ENCODE measurements at regions not wholly inside any gene's neighbourhood (a gene's known extent, or its start where the extent isn't known, plus 50 kb on each side); places are given as distances from the start of the nearest gene placed in this dataset.
"Not testable (repeated sequence)": the region's sequence is repeated elsewhere in the genome, so short reads cannot be mapped to it uniquely, and the experiment has no call there.

DNA sequence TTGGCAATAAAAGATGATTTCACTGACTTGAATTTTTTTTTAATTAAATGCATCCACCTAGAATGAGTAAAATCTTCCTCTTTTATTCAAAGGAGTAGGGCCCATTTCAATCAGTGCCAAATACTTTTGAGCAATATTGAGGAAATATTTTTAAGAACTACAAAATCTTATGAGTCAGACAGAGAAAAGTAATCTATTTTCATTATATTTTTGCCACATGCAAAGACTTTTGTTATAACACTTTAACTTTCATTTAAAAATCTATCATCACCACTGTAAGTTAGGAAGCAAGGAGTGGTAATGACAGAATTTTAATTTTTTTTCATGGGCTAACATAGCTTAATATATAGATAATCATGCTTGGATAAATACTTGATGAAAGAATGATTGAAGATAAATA lies 345.2 kb upstream of the KITLG start:
- DNase-seq: no peak

DNA sequence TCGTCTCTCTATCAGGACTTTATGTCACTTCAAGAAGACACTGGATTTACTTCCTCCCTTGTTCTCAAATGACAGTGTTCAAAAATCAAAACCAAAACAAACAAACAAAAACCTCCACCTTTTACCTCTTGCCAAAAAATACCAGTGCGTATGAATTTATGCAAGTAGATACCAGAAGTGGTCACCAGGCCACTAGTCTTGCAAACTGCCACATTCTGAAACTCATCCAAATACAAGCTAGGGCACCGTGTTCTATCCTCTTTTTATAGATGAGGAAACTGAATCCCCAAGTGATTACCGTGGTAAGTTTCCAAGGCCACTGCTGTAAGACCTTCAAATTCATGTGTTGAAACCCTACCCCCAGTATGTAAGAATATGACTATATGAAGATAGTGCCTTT lies 343.9 kb upstream of the KITLG start:
- DNase-seq: no peak

DNA sequence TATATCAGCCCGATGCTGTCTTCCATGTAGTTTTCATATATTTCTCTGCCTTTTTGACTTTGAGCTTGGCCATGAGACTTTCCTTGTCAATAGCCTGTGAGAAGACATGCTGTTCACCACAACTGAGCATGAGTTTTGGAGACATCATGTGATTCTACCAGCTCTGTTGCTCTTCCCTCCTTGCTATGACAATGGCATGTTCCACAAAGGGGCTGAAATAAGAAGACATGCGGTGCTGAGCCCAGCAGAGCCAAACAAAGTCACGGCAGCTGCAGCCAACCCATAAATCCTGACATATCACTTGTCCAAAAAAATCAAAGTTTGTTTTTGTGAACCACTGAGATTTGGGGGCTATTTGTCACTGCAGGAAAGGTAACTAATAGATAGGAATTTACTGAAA lies 343.4 kb upstream of the KITLG start:
- no peak for DNase-seq

DNA sequence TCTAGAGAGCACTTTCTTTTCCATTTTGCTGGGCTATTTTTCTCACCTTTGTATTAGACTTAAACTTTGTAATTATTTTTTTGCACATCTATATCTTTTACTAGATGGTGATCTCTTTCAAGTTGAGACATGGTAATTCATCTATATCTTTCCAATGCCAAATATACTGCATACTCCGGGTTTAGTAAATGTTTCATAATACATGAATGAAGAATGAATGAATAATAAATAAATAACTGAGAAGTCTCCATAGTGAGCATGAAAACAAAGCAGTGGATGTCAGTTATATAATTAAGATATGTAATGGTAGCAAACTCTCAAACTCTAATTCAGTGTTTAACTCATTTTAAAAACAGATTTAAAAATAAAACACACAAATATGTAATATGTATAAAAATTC lies 342.5 kb upstream of the KITLG start:
- DNase-seq: no peak

DNA sequence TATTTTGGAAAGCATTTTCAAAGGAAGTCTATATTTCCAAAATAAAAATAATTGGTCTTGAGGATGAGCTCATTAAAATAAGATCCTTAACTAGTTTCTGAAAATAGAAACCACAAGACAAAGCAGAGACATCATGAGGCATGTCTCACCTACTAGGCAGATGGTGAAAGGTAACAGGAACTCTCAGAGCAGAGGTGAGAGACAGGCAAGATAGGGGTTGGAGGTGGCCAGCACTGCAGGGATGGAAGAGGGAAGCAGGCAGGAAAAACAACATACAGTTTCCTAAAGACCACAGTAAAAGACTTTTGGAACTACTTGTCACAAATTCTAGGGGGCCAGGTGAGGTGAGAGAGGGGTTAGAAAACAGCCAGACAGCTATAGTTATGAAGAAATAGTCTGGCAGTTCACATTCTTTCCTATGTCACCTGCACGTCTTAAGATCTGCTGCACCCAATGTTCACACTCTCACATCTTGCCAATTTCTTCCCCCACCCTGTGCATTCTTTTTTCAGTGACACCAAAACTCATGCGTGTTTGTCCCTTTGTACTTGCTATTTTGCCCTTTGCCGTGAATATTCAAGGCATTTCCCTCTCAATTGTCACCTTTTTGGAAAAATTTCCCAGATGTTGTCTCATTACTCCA lies 341.7 kb upstream of the KITLG start:
- no peak for DNase-seq

DNA sequence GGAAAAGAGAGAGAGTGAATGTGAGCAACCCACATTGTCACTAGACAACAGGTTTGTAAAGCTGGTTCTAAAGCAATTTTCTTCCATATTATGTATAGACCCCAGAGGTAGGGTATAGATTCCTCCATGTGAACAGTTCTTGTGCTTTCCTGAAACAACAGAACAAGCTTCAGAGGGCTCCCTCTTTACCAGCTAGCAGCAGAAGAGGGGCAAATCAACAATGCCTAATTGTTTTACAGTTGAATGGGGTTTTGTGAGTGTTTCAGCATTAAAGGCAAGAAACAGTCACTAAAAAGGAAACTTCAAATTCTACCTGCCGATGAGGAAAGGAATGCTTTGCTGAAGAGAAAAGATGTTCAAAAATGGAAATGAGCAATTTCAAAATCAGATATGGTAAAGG lies 341.2 kb upstream of the KITLG start:
- DNase-seq: no peak

DNA sequence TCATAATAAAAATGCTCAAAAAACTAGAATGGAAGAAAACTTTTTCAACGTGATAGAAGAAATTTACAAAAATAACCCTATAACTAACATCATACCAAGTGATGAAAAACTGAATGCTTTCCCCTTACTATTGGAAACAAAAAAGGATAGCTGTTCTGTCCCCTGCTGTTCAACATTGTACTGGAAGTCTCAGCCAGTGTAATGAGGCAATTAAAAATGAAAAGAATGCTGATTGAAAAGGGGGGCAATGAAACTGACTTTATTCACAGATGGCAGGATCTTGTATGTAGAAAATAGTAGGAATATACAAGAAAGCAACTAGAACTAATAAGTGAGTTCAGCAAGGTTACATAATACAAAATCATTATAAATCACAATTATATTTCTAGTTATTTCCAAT lies 337.9 kb upstream of the KITLG start:
- no peak for DNase-seq

DNA sequence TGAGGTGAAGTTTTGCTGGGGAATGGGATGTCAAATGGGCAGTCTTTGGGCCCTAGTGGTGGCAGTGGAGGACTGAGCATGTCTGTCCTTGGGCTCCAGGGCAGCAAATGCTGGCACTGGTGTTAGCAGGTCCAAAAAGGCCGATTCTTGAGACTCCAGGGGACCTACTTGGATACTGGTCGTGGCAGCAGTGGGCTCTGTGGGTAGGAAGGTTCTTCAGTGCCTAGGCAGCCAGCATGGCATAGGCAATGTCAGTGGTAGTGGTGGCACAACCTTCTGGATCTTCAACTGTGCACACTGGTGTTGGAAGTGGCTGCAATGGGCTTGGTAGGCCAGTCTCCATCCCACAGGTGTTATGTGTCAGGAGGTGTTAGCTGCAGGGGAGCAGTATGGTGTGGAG lies 334.7 kb upstream of the KITLG start:
- no peak for DNase-seq

DNA sequence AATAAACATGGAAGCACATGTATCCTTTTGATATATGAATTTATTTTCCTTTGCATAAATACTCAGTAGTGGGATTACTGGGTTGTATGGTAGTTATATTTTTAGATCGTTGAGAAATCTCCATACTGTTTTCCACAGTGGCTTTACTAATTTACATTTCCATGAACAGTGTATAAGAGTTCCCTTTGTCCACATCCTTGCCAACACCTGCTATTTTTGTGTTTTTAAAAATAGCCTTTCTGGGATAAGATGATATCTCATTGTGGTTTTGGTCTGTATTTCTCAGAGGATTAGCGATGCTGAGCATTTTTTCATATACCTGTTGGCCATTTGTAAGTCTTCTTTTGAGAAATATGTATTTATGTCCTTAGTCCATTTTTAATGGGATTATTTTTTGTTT lies 329.2 kb upstream of the KITLG start:
- DNase-seq: no peak

DNA sequence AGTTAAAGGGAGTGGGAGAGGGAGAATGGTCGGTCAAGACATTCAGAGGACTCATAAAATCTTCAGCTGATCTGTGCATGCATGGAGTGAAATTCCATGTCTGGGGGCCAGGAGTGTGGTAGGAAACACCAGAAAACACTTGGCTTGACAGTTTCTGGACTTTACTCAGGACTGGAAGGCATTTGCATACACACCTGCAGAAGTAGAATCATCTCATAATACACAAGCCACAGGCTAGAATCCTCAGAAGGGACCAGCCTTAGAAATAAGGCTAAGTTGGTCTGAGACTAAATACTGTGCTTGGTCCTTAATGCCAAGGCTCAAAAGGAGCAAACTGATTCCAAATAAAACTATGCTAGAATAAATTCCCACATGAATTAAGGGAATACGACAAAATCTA lies 328.1 kb upstream of the KITLG start:
- no peak for DNase-seq

DNA sequence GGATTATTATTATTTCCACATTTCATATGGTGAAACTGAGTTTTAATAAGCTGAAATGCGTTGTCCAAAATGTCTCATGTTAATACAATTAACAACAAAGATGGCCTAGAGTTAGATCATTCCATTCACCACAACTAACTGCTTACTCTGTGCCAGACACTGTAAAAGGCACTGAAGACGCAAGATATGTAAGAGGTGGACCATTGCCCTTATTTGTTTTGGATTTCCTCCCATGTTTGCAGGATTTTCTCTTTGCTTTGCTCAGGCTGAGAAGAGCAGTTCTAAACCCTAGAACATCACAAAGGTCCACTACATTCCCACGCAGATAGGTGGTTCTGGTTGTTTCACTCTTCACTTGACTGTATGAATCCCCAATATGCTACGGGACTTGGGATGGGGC lies 324.4 kb upstream of the KITLG start:
- no peak for DNase-seq

DNA sequence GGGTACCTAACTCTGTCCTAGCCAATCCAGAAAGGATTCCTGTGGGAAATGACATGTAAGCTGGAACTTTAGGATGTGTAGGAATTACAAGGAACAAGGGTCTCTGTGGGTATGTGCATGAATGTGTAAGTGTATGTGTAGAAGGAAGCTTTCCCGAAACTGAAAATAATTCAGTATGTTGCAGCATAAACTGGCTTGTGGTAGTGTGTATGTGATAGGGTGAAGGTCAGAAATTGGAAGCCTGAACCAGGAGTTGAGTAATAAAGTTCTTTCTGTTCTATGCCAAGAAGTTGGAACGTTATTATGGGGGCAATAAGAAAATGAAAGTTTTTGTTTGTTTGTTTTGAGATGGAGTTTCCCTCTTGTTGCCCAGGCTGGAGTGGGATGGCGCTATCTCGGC lies 323.1 kb upstream of the KITLG start:
- no peak for DNase-seq

DNA sequence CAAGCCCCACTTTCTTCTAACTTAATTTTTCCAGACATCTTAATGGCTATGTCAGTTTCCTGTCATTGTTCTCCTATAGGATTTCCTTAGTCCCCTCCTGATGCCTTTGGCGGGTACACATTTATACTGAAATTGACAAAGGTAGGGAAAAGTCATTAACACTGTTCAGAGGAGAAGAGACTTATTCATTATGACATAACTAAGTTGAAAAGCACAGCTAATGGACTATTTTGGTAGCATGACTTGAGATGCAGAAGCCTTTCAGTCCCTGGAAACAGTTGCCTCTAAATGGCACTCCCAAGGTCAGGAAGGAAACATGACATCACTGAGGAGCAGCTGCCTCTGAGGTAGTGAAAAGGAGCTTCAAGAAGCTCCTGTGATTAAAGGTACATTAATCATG lies 317.5 kb upstream of the KITLG start:
- no peak for DNase-seq

DNA sequence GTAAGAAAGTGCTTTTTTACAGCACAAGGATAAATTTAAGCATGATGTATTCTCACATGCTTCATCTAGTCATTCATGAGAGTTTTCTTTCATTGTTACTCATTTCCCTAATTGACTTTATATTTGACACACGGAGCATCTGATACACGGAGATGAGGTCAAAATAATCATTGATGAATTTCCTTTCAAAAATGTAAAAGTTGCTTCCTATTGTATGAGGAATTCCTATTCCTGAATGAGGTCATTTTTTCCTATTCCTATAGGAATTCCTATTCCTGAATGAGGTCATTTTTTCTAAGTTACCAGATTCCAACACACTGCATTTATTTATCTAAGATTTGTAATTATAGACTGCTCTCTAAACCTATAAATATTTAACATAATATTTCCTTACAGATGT lies 316.7 kb upstream of the KITLG start:
- no peak for DNase-seq

DNA sequence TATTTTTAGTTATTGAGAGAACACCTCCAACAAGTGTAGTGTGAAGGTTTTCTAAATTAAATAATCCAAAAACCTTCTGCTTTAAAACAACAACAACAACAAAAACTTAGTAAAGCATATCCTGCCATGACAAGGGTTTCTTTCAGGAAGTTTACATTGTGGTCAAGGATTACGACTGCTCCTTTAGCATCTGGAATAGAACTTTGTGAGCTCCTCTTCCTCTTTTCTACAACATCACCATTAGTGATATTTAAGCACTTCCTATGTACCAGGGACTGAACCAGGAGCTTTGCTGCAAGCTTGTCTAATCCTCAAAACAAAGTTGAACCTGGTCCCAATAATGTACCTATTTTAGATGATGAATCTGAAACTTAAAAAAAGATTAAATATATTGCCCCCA lies 315.4 kb upstream of the KITLG start:
- DNase-seq: no peak

DNA sequence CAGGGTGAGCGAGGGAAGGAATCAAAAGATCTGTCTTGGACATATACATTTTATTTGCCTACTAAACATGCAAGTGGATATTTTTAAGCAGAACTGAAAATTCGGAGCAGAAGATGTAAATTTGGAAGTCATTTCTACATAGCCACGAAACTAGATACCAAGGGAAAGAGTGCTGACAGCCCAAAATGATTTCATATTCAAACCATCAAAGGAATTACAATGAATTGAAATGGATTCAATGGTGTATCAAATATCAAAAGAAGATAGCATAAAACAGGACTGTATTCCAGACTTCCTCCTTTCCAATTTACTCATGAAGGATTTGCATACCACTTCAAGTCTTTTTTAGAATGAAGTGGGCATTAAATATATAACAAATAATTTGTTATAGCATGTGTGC lies 313.5 kb upstream of the KITLG start:
- DNase-seq: no peak

DNA sequence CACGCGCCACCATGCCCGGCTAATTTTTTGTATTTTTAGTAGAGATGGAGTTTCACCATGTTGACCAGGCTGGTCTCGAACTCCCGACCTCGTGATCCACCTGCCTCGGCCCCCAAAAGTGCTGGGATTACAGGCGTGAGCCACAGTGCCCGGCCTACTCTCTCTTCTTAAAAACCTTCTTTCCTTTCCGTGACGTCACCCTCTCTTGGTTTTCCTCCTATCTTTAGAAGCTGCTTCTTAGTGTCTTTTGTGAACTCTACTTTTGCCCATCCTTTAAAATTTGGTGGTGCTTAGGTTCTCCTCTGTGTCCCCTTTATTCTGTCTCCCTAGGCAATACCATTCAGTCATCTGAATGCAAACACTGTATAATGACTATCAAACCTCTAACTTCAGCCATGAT lies 311.2 kb upstream of the KITLG start:
- not testable (repeated sequence) for DNase-seq

DNA sequence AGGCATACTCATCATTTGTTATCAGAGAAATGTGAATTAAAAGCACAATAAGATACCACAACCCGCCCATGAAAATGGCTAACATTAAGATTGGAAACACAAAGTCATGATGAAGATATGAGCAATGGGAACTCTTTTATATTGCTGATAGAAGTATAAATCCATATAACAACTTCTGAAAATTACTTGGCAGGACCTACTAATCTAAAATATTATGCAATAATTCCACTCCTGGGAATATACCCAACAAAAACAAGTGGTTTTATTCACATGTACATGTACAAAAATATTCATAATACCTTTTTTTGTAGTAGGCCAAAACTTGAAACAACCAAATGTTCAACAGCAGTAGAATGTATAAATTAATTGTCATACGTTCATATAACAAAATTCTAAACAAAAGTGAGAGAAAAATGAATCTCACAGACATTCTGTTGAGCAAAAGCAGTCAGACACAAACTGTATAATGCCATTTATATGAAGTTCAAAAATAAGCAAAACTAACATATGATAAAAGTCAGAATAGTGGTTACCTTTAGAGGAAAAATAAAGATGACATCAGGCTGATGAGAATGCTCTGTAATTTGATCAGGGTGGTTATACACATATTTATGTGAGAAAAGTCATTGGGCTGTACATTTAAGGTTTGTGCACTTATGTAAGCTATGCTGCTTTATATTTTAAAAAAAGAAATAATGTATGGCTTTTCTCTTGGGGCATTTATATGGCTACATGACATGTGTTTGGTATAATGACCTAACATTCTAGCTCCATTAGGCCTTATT lies 309.2 kb upstream of the KITLG start:
- DNase-seq: no peak

DNA sequence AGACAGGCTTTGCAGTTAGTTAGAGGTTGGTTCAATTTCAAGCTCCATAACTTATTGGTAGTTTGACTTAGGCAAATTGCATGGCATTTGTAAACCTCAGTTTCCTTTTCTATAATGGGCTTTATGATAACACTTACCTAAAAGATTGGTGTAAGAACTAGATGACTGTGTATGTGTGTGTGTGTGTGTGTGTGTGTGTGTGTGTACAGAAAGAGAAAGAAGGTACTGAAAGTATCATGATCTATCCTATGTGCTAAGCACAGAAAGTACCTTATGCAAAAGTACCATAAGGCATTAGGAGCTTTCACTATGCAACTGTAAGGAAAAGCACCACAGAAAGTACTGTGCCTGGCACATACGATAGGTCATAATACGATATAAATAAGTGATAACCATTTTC lies 304.3 kb upstream of the KITLG start:
- no peak for DNase-seq

DNA sequence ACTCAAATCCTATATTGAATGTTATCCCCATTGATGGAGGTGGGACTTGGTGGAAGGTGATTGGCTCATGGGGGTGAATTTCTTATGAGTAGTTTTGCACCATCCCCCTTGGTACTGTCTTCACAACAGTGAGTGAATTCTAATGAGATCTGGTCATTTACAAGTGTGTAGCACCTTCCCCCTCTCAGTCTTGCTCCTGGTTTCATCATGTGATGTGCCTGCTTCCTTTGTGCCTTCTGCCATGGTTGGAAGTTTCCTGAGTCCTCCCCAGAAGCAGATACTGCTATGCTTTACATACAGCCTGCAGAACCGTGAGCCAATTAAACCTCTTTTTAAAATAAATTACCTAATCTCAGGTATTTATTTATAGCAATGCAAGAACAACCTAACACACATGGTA lies 302.4 kb upstream of the KITLG start:
- DNase-seq: no peak

DNA sequence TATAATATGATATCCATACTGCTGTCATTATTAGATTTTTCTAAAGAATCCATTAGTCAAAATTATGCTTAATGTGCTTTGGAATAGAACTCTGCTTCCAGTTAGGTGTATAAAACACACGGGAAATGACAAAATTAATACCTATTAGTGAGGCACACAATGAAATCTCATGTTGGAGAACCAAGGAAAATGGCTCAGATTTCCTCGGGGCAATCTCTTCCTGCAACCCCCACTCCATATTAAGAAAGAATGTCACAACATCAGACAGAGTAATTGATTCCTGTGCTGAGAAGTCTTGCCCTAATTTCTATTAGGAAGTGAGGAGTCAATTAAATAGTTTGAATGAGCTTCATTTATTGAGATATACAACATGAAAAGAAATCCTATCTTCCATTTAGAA lies 299.8 kb upstream of the KITLG start:
- no peak for DNase-seq

DNA sequence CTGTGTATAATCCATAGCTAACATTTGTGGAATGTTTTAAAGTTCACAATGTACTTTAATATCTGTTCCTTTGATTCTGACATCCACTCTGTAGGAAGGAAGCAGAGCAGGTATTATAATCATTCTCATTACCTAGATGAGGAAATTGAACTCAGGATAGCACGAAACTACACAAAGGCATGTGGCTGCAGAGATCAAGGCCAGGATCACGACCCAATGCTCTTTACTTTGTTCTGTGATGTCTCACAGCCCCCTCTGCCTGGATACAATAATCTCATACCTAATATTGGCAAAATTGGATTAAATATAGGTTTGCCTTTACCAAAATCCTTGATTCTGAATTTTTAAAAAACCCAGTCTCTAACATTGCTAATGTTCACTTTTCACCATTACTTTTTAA lies 298.0 kb upstream of the KITLG start:
- no peak for DNase-seq

DNA sequence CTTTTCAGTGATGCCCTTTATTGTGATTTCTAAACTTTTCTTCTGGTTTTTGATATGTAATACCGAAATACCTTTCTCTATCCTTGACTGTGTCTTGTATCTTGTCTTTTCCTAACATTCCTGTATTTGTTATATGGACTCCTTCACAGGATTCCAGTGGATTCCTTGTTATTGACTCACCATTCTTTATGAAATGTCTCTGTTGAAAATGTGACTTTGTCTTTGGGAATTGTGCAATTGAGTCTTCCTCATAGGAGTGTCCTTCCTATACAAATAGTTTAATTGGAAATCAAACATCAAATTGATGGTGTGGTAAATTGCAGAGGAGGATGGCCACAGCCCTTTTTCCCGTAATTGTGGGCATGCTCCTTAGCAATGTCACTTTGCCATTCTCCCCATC lies 296.6 kb upstream of the KITLG start:
- DNase-seq: no peak

DNA sequence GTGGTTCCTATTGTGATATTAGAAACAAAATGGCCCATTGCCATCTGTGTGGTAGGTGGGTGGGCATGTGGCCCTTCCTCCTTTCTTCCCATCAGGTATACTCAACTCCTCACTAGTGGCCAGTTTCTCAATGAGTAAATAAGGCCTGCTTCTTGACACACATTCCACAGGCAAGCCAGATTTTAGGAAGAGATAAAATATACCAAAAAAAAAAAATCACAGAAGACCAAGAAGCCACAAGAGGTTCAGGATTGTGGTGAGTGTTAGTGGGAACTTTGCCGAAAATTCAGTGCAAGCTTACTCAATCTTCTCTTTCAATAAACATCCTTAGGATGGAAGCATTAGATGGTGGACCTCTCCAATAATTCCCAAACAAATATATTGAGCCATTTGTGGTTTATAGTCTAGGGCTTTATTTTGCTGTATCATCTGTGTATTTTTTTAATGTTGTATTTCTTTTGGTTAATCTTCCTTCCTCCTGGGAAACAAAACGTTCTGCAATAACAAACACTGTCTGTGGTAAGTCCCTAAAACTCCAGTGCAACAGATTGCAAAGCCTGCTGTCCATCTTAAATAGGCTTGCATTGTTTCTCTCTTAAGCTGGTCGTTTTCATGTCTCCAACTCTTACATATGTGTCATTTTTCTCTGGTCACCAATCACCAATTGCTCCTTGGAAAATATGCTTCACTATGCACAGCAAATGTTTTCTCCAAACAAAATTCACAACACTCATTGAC lies 289.9 kb upstream of the KITLG start:
- no peak for DNase-seq

All from CD4-positive, alpha-beta T cell treated with Interferon gamma for 1 hour (primary cell).